Breast epithelium (tissue), 3 donors: ENCODE measurements at regions not wholly inside any gene's neighbourhood (a gene's known extent, or its start where the extent isn't known, plus 50 kb on each side); places are given as distances from the start of the nearest gene placed in this dataset.

Experiments
- CTCF ChIP-seq, 3 donors: fragments of 450-650 bp; IDR thresholded peaks; one replicate each; pipeline ENCODE4 v1.5.1; 2016 to 2017; ENCODE audit warnings: antibody characterized with exemption in 3 of 3, mild to moderate bottlenecking in 3 of 3, moderate library complexity in 3 of 3
- POLR2AphosphoS5 ChIP-seq, 3 donors: sonication (generic); formaldehyde crosslinking; IDR thresholded peaks; one replicate each; pipeline ENCODE4 v1.6.1; 2017; ENCODE audit warnings: antibody characterized with exemption in 3 of 3

GRCh38 chr18:73476031-73476430 lies 608.2 kb upstream of the NETO1 start:
- no peak for TF ChIP-seq CTCF (IDR thresholded peaks at IDR 0.05)
- TF ChIP-seq POLR2AphosphoS5 (IDR thresholded peaks at IDR 0.05), result no peak
